HG03045 (cell line): ENCODE measurements at regions not wholly inside any gene's neighbourhood (a gene's known extent, or its start where the extent isn't known, plus 50 kb on each side); places are given as distances from the start of the nearest gene placed in this dataset.
"Not testable (repeated sequence)": the region's sequence is repeated elsewhere in the genome, so short reads cannot be mapped to it uniquely, and the experiment has no call there.

Source experiments
- ATAC-seq: cut with Tn5 transposase; IDR thresholded peaks from one replicate; pipeline ENCODE4 v1.9.1; 2021; ENCODE audit warnings: mild to moderate bottlenecking, moderate library complexity; ENCODE audit not compliant: unreplicated experiment

- ATAC-seq, result no peak
Observed at GRCh38 chr9:105972466-105973204, 278.3 kb downstream of the TMEM38B start.

GRCh38 chr9:105973951-105974351 lies 279.6 kb downstream of the TMEM38B start:
- no peak for ATAC-seq

DNA sequence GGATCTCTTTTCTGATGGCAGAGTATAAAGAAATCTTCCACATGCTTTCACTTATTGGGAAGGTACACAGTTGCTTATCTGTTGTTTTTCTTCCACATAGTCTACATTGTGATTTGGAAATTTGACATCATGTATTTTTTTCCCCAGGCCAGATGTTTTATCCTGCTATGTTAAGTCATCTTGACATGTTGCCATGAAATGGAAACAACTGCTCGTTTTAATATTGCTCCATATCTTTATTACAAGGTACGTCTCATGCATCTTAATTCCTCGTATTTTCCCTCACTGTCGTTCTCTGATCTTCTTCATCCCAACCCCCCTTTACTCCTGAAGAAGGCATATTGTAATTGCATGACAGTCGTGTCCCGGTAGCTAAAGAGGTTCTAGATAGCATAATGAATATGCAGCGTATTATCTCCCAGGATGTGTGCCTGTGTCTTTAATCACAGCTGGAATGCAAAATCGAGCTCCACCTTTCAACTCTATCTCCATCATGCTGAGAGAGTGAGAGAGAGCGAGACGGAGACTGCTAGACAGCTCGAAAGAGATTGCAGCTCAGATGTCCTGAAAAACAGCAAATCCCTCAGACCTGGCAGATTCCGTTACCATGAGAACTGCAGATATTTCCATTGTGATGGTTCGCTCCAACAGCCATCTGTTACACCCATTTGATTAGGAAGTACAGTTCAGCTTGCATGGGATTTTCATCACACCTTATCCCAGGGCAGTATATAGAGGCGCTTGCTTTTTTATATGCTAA lies 281.7 kb downstream of the TMEM38B start:
- no peak for ATAC-seq

DNA sequence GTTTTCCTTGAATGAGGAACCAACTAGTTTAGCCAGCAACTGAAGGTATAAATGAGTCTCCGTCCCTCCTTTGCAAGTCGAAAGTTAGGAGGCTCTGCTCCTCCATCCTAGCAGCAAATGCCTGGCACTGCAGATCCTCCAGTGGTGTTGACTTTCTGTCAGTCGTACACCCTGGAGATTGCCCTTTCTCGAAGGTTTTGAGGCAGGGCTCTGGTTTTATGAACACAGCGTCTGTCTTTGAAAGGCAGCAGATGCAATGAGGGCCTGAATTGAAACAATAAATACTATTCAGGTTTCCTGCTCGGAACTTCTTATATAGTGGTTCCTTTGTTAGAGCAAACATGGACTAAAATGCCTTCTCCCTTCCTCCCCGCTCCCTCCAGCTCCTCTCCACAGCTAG lies 284.0 kb downstream of the TMEM38B start:
- no peak for ATAC-seq

GRCh38 chr9:105978826-105979225 lies 284.5 kb downstream of the TMEM38B start:
- ATAC-seq, result no peak

GRCh38 chr9:105979290-105979689 lies 284.9 kb downstream of the TMEM38B start:
- ATAC-seq, result no peak

DNA sequence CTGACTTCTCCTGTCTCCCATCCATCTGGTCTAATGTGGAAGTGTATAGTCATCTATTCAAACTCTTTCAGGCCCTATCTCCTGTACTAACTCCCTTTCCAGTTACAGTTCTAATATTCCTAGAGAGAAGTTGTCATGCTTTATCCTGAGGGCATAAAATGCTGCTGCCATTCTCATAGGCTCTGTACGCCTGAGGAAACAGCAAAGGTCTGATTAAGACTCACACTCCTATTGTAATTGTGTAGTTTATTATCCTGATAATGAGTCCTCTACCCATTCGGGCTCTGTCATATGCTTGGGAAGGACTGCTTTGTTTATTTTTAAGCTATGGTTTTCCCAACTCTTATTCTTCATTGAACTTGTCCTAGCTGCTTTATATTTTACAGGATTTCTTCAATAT lies 290.4 kb downstream of the TMEM38B start:
- ATAC-seq, result no peak

- ATAC-seq, result no peak
Observed at GRCh38 chr9:105993116-105993854, 298.9 kb downstream of the TMEM38B start.

DNA sequence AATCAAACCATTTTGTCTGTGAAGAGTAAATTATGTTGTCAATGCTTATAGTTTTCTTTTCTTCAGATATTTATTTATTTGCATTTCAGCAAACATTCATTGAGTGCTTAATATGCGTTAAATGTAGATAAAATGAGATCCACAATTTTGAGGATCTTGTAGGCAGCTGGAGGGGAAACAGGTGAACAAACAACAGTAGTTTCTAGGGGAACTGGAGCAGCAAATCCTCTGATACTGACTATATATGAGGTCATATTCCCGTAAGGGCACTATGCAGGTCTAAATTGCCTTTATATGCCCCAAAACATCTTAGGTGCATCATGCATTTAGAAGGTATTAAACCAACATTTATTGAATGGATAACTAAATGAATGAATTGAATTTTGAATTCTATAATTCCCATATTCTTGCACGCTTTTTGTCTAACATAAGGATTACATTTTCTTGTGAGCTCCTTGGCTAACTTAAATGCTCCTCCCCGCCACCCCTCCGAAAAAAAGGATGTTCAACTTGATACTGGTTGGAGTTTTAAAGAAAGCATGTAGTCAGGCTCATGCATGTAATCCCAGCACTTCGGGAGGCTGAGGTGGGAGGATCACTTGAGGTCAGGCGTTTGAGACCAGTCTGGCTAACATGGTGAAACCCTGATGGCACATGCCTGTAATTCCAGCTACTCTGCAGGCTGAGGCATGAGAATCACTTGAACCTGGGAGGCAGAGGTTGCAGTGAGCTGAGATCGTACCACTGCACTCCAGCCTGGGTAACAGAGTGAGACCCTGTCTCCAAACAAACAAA lies 299.8 kb downstream of the TMEM38B start:
- ATAC-seq, result no peak

DNA sequence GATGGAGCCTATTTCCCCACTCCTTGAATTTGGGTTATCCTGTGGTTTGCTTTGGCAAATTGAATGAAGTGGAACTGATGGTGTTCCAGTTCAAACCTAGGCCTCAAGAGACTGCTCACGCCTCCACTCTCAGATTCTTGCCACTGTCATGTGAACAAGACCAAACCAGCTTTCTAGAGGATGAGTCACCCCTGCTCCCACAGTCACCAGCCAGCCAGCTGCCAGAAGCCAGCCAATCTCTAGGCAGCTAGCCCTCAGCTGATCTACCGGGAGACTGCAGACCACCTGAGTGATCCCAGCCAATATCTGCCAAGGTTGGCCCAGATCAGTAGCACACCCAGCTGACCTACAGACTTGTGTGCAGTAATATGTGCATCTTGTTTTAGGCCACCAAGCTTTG lies 300.6 kb downstream of the TMEM38B start:
- no peak for ATAC-seq

- ATAC-seq, result no peak
Observed at GRCh38 chr9:106017198-106017740, 322.9 kb downstream of the TMEM38B start.

DNA sequence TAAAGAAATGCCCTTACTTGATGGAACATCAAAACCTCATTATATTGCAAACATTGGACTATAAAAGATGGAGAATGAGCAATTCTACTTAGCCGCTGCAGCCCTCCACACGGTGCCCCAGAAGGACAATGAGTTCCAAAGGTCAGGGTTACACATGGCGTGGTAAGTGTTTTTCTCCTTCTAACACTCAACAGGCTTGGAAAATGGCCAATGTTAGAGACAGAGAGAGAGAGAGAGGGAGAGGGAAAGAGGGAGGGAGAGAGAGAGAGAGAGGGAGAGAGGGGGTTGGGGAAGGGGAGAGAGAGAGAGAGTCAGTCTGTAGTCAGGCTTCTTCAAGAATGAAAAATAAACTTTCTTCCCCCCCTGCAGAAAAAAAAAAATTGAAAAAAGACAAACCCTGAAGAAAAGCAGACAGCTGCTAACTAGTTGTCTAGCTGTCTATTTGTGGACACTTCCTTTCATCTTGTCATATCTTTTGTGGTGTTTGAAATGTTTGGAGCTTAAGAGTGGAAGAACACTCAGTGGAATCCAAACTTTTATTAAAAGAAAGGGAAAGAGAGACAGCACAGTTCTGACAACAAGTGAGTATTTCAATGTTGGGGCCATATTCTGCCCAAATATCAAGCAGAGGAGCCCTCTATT lies 324.8 kb downstream of the TMEM38B start:
- ATAC-seq, result no peak

DNA sequence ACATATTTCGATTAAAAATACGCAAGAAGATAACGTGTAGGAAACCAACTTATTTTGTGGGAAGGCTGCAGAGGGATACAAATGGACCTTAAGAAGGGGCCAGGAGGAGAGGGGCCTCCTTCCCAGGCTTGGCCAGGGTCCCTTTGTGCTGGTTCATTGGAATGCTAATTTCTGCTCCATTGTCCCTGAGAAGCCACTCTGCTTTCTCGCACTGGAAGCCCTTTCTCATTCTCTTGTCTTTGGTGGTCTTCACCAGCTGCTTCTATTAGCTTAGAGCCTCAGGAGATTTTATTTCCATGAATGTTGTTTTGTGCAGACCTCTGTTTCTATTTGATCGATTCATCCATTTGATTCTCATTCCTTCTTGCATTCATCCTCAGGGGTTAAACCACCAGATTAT lies 325.4 kb downstream of the TMEM38B start:
- ATAC-seq, result no peak

GRCh38 chr9:106020186-106020585 lies 325.8 kb downstream of the TMEM38B start:
- ATAC-seq, result no peak

DNA sequence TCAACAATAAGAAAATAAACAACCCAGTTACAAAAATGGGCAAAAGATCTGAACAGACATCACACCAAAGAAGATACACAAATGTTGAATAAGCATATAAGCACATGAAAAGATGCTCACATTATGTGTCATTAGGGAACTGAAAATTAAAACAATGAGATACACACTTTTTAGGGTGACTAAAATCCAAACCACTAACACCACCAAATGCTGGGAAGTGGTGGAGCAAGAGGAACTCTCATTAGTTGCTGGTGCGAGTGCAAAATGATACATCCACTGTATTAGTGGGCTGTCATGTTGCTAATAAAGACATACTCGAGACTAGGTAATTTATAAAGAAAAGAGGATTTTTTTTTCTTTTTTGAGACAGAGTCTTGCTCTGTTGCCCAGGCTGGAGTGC lies 329.1 kb downstream of the TMEM38B start:
- no peak for ATAC-seq

GRCh38 chr9:106025453-106025852 lies 331.1 kb downstream of the TMEM38B start:
- no peak for ATAC-seq

DNA sequence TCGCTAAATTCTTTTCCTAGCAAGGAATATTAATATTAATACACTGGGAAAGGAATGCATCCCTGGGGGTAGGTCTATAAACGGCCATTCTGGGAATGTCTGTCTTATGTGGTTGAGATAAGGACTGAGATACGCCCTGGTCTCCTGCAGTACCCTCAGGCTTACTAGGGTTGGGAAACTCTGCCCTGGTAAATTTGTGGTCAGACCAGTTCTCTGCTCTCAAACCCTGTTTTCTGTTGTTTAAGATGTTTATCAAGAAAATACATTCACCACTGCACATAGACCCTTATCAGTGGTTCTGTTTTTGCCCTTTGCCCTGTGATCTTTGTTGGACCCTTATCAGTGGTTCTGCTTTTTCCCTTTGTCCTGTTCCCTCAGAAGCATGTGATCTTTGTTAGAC lies 335.8 kb downstream of the TMEM38B start:
- ATAC-seq, result not testable (repeated sequence)

- ATAC-seq, result no peak
Observed at GRCh38 chr9:106032978-106033377, 338.6 kb downstream of the TMEM38B start.

GRCh38 chr9:106035806-106036205 lies 341.5 kb downstream of the TMEM38B start:
- no peak for ATAC-seq
